WTC11 (cell line): ENCODE measurements at regions not wholly inside any gene's neighbourhood (a gene's known extent, or its start where the extent isn't known, plus 50 kb on each side); places are given as distances from the start of the nearest gene placed in this dataset.

ENCODE experiments used
- MXD4 ChIP-seq: fragments of 250-450 bp; sonication (Bioruptor Pico); IDR thresholded peaks from 2 replicates; pipeline ENCODE4 v1.8.0; 2021; ENCODE audit warnings: mild to moderate bottlenecking, moderate library complexity, borderline replicate concordance
- TF ChIP-seq, protein P1 (sequence below): sonication (generic); formaldehyde crosslinking; IDR thresholded peaks from 2 replicates; pipeline ENCODE4 v1.8.0; 2022; ENCODE audit warnings: mild to moderate bottlenecking, missing genetic modification reagents

DNA sequence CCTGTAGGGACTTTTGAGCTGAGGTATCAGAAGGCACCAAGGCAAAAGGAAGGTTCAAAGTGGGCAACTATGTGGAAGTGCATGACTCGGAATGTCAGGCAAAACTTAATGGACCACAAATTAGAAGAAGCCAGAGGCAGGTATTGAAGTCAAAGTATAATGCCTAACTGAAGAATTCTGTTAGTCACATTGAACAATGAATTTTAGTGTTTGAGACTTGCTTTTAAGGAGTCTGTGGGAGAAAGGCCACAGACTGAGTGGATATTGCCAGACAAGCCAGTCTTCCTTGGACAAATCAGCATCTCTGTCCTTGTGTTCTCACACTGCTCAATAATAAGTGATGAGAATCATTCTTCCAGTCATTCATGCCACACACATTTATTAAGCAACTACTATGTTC is 498.9 kb downstream of the STK39 start:
- no peak for TF ChIP-seq MXD4 (CRISPR knock-in tag)
- TF ChIP-seq, protein P1, sequence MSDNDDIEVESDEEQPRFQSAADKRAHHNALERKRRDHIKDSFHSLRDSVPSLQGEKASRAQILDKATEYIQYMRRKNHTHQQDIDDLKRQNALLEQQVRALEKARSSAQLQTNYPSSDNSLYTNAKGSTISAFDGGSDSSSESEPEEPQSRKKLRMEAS (CRISPR knock-in tag) = no peak
